CD14-positive monocyte (primary cell): ENCODE measurements at regions not wholly inside any gene's neighbourhood (a gene's known extent, or its start where the extent isn't known, plus 50 kb on each side); places are given as distances from the start of the nearest gene placed in this dataset.

ENCODE experiments used
- DNase-seq, 3 donors: peaks; one replicate each; pipeline ENCODE4 v3.0.0-alpha.2; 2011 to 2022
- H2AFZ ChIP-seq: 2 replicates; pipeline ENCODE4 v1.6.0; 2012; ENCODE audit warnings: mild to moderate bottlenecking, low read depth, low read length, inconsistent platforms; ENCODE audit not compliant: insufficient read depth, poor library complexity, severe bottlenecking
- H3K27ac ChIP-seq, 2 donors: 1 replicate in 1 of 2; 2 replicates in 1 of 2; pipeline ENCODE4 v1.5.1; 2012 to 2013; ENCODE audit warnings: low read length in 2 of 2, control low read depth in 1 of 2, inconsistent platforms in 1 of 2, low read depth in 1 of 2, mild to moderate bottlenecking in 1 of 2
- H3K27me3 ChIP-seq, 2 donors: one replicate each; pipeline versions ENCODE4 v1.6.0 to v1.6.1; 2011 to 2013; ENCODE audit warnings: low read length in 2 of 2; ENCODE audit not compliant: control insufficient read depth in 2 of 2, insufficient read depth in 2 of 2
- H3K36me3 ChIP-seq, 2 donors: replicated peaks in 1 of 2; 1 replicate in 1 of 2; 2 replicates in 1 of 2; pipeline versions ENCODE4 v1.5.1 to v1.6.1; 2012 to 2013; ENCODE audit warnings: low read length in 2 of 2, control low read depth in 1 of 2, inconsistent platforms in 1 of 2, mild to moderate bottlenecking in 1 of 2; ENCODE audit not compliant: insufficient read depth in 2 of 2, control insufficient read depth in 1 of 2
- H3K4me1 ChIP-seq, 2 donors: 1 replicate in 1 of 2; 2 replicates in 1 of 2; pipeline versions ENCODE4 v1.5.1 to v1.6.1; 2012 to 2013; ENCODE audit warnings: low read length in 2 of 2, control low read depth in 1 of 2, inconsistent platforms in 1 of 2, mild to moderate bottlenecking in 1 of 2, moderate library complexity in 1 of 2; ENCODE audit not compliant: insufficient read depth in 2 of 2, control insufficient read depth in 1 of 2
- H3K4me2 ChIP-seq: replicated peaks from 2 replicates; pipeline ENCODE3; 2012; ENCODE audit warnings: low read length, moderate library complexity, mild to moderate bottlenecking; ENCODE audit not compliant: poor library complexity, severe bottlenecking; ENCODE audit errors: extremely low read depth
- H3K4me3 ChIP-seq, 3 experiments: fragments of 200-600 bp in 1 of 3; sonication (generic) in 1 of 3; replicated peaks in 1 of 3; 1 replicate in 2 of 3; 2 replicates in 1 of 3; pipeline ENCODE4 v1.5.1; 2011 to 2013; ENCODE audit warnings: low read length in 3 of 3, mild to moderate bottlenecking in 3 of 3, control low read depth in 2 of 3, low read depth in 2 of 3, inconsistent platforms in 1 of 3, moderate library complexity in 1 of 3
- H3K79me2 ChIP-seq: 2 replicates; pipeline ENCODE4 v1.6.0; 2012; ENCODE audit warnings: mild to moderate bottlenecking, control low read depth, inconsistent platforms, low read length, moderate library complexity; ENCODE audit not compliant: insufficient read depth
- H3K9ac ChIP-seq: 2 replicates; pipeline ENCODE4 v1.6.0; 2017; ENCODE audit warnings: low read length, mild to moderate bottlenecking; ENCODE audit not compliant: insufficient read depth, poor library complexity, severe bottlenecking
- H3K9me3 ChIP-seq, 2 donors: replicated peaks in 1 of 2; 1 replicate in 1 of 2; 2 replicates in 1 of 2; pipeline versions ENCODE4 v1.5.1 to v1.6.1; 2012 to 2013; ENCODE audit warnings: low read length in 2 of 2, control low read depth in 1 of 2; ENCODE audit not compliant: control insufficient read depth in 1 of 2, insufficient read depth in 1 of 2
- H4K20me1 ChIP-seq: 2 replicates; pipeline ENCODE4 v1.6.0; 2012; ENCODE audit warnings: mild to moderate bottlenecking, low read length, control low read depth, moderate library complexity; ENCODE audit not compliant: insufficient read depth
- H3K27ac Mint-ChIP-seq, 7 donors: one replicate each; pipeline ENCODE4 v1.8.0; 2020; ENCODE audit warnings: mild to moderate bottlenecking in 7 of 7, mixed read lengths in 7 of 7, moderate library complexity in 6 of 7, inconsistent platforms in 2 of 7
- H3K27me3 Mint-ChIP-seq, 3 donors: one replicate each; pipeline ENCODE4 v1.8.0; 2021 to 2022; ENCODE audit warnings: low read depth in 3 of 3, mild to moderate bottlenecking in 3 of 3, mixed read lengths in 3 of 3, moderate library complexity in 3 of 3, inconsistent platforms in 1 of 3
- H3K36me3 Mint-ChIP-seq, 2 donors: one replicate each; pipeline ENCODE4 v1.8.0; 2020; ENCODE audit warnings: mixed read lengths in 2 of 2, inconsistent platforms in 1 of 2, mild to moderate bottlenecking in 1 of 2
- H3K4me1 Mint-ChIP-seq: one replicate; pipeline ENCODE4 v1.8.0; 2020; ENCODE audit warnings: mild to moderate bottlenecking, mixed read lengths
- H3K4me3 Mint-ChIP-seq, 2 donors: one replicate each; pipeline ENCODE4 v1.8.0; 2020; ENCODE audit warnings: mild to moderate bottlenecking in 2 of 2, mixed read lengths in 2 of 2, moderate library complexity in 1 of 2
- H3K9me3 Mint-ChIP-seq, 7 donors: one replicate each; pipeline ENCODE4 v1.8.0; 2020 to 2022; ENCODE audit warnings: mixed read lengths in 7 of 7, mild to moderate bottlenecking in 6 of 7, moderate library complexity in 6 of 7, inconsistent platforms in 2 of 7
- CTCF ChIP-seq: fragments of 200-600 bp; IDR thresholded peaks from one replicate; pipeline ENCODE4 v1.8.0; 2022; ENCODE audit warnings: antibody characterized with exemption, mild to moderate bottlenecking
- WGBS: methylation state at CpG from one replicate; pipeline ENCODE4 v1.1.5; 2013; ENCODE audit warnings: missing lambda C conversion rate; ENCODE audit not compliant: insufficient coverage; 5-methylcytosine and 5-hydroxymethylcytosine counted together
- intact Hi-C, 2 donors: fragments of 100-400 bp; cut with micrococcal nuclease; formaldehyde crosslinking; loops; one replicate each; pipeline versions ENCODE4 v1.15.0 to v1.15.1; 2023

DNA sequence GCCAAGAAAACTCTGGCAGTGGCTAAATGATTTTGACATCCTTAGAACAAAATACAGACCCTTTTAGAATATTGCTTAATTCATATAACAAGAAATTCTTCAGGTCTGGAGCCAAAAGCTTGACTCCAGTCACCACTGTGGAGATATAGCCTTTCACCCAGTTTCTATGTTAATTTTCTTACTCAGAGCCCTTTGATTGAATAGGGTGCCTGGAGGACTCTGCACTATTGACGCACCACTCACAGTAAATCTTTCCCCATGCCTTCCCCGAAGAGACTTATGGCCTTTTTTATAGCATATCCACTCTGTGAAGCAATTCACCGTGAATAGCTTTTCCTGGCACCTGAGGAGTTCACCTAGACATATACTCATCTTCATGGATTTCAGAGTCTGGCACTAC lies 613.8 kb downstream of the ZWINT start:
- intact Hi-C loops: no loop called here
- Mint-ChIP-seq H3K4me1 (no peaks in the 10 kb centered on the region), H3K9me3 (no peaks in the 10 kb centered on the region), H3K27me3 (no peaks in the 10 kb centered on the region), H3K4me3 (no peak overlapping the region), H3K27ac (no peak overlapping the region), H3K36me3 (no peaks in the 10 kb centered on the region)
- no peaks in the 10 kb centered on the region for H3K79me2 ChIP-seq
- no peaks in the 10 kb centered on the region for H3K9me3 ChIP-seq
- no peak overlapping the region for H2AFZ ChIP-seq
- no peak overlapping the region for H3K27ac ChIP-seq
- DNase-seq: no peak
- H3K4me2 ChIP-seq: no peak overlapping the region
- no peaks in the 10 kb centered on the region for H3K4me1 ChIP-seq
- H3K27me3 ChIP-seq: no peaks in the 10 kb centered on the region
- H3K9ac ChIP-seq: no peak overlapping the region
- no peak overlapping the region for H3K4me3 ChIP-seq
- H4K20me1 ChIP-seq: no peaks in the 10 kb centered on the region
- WGBS: 71% methylated on average over 2 of the region's 3 CpGs
- no peak for TF ChIP-seq CTCF
- no peaks in the 10 kb centered on the region for H3K36me3 ChIP-seq

DNA sequence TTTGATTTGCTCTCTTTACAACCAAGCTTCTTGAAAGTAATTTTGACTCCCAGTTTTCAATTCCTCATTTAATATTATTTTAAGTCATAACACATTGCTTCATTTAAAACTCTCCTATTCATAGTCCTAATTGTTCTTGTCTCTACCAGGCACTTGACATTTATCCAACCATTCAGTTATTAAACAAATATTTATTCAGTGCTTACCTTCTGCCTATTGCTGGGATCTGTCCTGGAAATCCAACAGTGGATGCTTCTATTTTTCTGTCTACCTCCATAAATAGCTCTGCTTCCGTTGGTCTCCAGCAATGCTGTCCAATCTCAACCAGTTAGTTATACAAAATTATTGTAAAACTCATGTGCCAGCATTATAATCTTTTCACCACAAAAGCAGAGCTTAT lies 615.1 kb downstream of the ZWINT start:
- Mint-ChIP-seq H3K36me3 (no peaks in the 10 kb centered on the region), H3K4me3 (no peak overlapping the region), H3K27ac (no peak overlapping the region), H3K4me1 (no peaks in the 10 kb centered on the region), H3K27me3 (no peaks in the 10 kb centered on the region), H3K9me3 (no peaks in the 10 kb centered on the region)
- H3K27ac ChIP-seq: no peak overlapping the region
- TF ChIP-seq CTCF: no peak
- no peaks in the 10 kb centered on the region for H4K20me1 ChIP-seq
- no peaks in the 10 kb centered on the region for H3K9me3 ChIP-seq
- no peak overlapping the region for H2AFZ ChIP-seq
- H3K36me3 ChIP-seq: no peaks in the 10 kb centered on the region
- intact Hi-C loops: no loop called here
- H3K9ac ChIP-seq: no peak overlapping the region
- no peak overlapping the region for H3K4me2 ChIP-seq
- H3K27me3 ChIP-seq: no peaks in the 10 kb centered on the region
- H3K79me2 ChIP-seq: no peaks in the 10 kb centered on the region
- 83% methylated on average over 1 of the region's 1 CpG for WGBS
- no peak overlapping the region for H3K4me3 ChIP-seq
- no peak for DNase-seq
- no peaks in the 10 kb centered on the region for H3K4me1 ChIP-seq
